GM19035 (cell line): ENCODE measurements at regions not wholly inside any gene's neighbourhood (a gene's known extent, or its start where the extent isn't known, plus 50 kb on each side); places are given as distances from the start of the nearest gene placed in this dataset.

Source experiments
- ATAC-seq: cut with Tn5 transposase; IDR thresholded peaks from one replicate; pipeline ENCODE4 v1.9.1; 2021; ENCODE audit not compliant: unreplicated experiment

DNA sequence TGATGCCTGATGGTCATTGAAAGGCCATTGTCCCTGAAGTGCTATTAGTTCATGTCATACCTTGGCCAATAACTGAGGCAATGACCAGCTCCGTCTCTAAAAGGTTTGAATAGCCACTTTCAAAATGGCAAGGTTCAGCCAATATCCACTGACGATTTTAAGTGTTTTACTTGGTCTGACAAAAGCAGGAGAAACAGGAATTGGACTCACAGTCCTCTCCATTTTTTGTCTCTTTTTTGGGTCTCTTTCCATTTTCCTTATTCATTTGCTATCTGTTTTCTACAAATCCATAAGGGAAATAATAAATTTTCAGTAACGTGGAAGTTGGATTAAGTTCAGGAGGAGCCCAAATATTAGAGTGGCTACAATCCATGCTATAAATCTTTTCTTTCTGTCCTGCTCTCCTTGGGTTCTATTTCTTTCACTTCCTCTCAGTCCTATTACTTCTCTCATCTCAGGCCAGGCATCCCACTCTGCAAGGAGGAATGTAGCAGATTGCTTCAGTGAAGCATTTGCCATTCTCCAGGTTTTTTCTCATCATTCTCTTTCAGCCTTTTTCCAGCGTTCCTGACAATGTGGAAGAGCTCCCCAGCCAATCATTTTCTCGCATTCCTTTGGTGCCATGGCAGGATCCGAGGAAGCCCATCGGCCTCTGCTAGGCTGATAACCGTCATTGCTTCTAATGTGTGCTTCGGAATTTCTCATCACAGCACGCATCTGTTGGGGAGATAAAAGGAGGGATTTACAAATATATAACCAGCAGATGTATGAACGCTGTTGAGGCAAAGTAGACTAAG is 414.5 kb downstream of the ADGRL2 start:
- ATAC-seq: no peak

DNA sequence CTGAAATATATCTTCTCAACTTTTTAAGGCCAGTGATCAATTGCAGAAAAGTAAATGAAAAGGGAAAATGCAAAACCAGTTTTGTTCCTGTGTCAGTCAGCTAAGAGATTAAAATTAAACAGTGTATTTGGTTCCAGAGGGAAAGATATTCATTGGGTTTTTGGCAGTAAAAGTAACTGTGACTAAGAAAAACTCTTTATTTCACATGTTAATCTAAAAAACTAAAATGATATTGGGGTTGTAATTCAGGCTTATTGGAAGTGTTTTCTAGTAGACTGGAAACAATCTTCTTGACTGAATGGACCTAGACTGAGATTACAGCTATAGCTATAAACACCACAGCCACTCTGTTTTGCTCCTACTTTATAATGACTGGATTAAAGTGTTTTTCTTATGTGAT is 413.9 kb downstream of the ADGRL2 start:
- ATAC-seq: no peak

DNA sequence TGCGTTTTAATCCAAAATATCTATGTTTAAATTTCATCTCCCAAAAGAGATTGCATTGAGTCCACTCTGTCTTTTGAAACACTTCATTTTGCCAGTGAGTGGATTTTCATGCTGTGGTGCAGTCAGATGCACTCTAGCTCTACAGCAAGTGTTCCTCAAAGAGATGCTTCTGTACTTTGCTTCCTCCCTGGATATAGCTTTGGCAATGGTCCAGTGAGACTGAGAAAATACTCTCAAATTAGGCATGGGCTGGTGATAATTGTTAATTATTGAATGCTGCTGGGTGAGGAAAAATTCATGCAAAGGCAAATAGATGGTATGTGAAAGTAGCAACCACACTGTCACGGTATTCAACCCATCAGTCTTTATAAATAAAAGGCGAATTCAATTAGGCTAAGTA is 396.9 kb downstream of the ADGRL2 start:
- ATAC-seq: no peak

DNA sequence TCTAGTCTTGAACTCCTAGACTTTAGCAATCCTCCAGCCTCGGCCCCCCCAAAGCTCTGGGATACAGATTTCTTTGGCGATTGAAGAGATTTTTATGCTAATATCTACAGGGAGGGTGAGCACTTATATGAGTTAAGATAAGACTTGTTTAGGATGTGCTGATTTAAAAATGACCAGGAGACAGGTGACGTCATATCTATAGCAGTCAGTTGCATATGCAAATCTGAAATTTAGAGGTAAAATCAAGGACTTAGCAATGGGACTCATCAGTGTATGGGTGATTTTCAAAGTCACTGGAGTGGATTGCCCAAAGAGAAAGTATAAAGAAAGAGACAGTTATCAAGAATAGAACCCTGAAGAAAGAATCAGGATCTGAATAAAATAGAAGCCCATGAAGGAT is 394.5 kb downstream of the ADGRL2 start:
- ATAC-seq: no peak

DNA sequence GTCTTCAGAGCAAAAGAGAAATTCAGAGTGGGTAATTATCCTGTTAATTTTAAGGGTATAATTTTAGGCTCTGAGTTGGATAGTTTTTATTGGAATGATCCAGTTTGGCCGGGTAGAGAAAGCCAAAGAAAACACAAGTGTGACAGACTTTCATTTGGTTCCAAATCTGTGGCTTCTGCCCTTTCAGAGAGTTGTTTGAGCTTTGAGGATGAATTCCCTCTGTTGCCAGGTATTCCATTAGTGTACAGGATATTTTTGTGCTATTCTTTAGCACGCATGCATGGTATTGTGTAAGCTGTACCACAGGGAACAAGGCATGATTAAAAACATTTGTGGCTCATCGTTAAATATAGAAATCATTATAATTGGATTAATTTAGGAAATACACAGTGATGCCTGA is 384.4 kb downstream of the ADGRL2 start:
- no peak for ATAC-seq

DNA sequence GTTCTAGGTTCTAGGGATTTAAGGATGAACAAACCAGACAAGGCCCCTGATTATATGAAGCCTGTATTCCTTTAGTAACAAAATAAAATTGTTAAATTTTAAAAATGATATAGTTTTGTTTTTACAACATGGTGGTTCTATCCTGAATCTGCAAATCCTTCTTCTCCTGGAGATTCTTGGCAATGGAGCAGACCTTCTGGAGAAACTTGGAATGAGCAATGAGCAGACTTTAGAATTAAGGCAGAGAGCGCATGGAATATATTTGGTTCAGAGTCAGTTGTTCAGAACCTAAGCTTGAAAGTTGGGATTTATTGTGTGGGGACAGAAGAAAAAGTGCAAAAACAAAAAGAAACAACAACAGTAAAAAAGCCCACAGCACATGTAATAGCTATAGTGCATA is 381.1 kb downstream of the ADGRL2 start:
- no peak for ATAC-seq

DNA sequence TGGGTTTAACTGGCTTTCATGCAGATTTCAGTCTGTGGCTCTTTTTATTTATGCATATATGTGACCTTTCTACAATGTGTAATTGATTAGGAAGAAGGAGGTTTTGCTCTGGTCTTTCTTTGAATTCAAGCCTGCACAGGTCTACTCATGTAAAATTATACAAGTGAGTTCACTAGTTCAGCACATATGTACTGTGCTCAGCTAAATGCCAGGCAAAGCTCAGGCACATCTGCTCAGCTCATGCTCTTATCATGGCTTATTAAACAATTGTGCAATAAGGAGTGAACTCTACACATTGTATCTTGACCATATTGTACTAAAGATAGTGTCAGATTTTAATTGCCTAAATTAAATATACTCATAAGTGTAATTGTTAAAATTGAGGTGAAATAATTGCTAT is 378.4 kb downstream of the ADGRL2 start:
- ATAC-seq: no peak

DNA sequence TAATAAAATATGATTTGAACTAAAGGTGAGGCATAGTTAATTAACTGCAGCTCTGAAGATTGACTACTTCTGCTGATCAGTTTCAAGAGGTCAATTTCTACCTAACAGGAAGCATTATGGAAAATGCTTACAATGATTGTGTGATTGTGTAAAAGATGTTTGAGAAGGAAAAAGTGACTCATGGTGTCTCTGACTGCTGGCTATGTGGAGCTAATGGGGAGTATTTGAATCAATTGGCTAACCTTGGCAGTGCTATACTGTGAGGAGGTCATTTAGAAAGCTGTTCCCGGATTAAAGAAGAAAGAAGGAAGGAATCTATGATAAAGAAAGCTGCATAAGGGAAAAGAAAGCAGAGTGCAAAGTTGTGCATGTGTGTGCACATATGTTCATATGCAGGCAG is 376.5 kb downstream of the ADGRL2 start:
- no peak for ATAC-seq

DNA sequence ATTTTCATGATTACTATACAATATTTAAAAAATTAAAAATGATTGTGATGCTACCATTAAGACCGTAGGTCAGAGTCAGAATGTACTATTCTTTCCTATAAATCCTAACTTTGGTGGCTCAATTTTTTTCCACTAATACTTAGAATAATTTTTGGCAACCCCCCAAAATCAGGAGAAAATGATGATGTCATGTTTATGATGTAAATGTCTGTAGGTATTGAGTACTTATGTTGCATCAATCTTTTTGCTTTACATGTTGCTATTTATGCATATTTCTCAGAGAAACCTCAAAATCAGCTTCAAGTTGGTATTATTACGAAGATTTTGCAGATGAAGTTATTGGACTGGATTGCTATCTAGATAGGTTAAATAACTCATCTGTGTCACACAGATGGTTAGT is 371.2 kb downstream of the ADGRL2 start:
- ATAC-seq: no peak

DNA sequence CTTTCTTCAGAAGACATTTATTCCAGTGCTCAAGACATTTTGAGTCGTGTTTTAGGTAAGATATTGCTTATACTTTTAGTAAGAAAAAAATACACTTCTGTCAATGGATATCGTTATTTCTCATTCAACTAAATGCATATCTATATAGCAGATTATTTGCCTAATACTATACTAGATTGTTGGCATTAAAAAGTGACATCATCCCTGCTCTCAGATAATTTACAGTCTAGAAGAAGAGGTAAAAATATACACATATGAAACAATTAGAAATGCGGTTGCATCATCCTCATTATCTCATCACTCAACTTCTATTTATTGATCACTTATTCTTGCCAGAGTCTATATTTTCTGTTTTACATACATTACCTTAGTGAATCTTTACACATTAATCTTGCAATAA is 367.7 kb downstream of the ADGRL2 start:
- no peak for ATAC-seq

DNA sequence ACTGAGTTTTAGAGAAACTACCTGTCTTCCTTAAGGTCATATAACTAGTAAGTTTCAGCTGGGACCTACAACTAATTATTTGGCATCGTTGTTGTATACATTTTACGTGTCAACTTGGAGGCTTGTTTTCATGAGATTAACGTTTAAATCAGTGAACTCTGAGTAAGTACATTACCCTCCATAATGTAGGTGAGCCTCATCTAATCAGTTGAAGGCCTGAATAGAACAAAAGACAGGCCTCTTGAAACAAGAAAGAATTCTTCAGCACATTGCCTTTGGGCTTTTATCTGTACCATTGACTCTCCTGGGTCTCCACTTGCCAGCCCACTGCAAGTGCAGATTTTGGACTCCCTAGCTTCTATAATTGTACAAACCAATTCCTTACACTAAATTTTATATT is 364.6 kb downstream of the ADGRL2 start:
- no peak for ATAC-seq

DNA sequence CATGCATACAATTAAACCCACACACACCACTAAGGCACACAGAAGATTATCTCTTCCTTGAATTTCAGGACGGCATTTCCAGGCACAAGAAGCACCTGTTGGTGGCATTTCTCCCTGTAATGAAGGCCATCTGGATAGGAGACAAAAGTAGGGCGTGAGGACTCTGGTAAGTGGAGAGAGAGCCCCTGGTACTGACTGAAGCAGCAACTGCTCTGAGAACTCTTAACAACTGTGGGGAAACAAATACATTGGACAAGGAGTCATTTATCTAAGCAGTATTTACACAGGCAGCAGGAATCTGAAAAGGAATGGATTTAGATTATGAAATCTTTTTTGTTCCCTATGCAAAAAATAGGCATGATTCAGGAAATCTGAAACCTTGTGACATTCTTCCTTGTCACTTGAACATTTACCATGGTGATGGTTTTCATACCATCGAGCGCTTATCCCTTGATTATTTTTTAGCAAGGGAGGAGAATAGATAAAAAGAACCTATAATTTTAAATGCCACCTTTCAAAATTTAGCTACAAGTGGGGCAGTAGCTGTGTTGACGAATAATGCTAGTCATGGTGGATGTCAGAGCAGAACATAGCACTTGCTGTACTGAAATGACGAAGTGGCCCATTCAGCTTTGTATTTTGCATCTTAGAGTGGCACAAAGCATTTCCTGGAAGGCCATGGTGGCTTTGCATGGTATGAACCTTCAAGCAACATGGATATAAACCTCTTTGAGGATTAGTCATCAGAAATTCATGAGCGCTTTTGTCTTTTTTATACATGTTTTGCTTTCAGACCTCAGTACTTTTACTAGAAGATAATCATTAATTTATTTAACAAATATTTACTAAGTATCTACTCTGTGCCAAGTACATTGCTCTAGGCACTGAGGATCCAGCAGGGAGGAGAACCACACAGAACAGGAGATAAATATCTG is 362.0 kb downstream of the ADGRL2 start:
- no peak for ATAC-seq

DNA sequence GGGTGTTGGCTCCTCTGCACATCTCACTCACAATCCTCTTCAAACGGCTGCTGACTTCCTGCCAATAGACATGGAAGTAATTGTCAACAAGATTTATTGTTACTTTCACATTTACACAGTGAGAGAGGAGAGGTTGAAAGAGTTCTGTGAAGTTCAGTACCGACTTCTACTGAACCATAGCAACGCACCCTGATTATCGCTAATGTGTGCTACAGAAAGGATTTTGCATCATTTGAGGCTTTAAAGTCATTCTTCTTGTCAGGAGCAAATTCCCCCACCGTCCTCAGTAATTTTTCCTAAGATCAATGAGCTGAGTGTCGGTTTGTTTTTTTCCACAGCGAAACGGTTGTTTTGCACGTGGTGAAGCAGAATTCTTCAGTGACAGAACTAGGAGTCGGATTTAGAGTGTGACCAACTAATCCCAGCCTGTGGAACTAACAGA is 361.0 kb downstream of the ADGRL2 start:
- ATAC-seq: peak; percentile 51

DNA sequence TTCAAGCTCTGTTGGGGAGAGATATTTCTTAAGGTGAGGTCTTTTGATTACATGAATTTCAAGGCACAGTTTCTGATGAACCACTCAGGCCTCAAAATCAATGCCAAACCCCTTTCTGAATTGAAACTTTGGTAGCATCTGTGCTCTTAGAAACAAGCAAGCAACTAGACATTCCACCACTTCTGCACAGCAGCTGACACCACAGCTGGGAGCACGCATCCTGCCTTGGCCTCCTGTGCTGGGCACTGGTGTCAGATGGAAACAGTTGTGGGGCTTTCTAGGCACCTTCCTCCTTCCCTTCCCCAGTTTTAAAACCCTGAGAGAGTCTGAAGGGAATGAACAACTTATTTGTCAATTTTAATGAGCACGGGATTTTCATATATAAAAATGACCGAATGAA is 360.2 kb downstream of the ADGRL2 start:
- no peak for ATAC-seq

DNA sequence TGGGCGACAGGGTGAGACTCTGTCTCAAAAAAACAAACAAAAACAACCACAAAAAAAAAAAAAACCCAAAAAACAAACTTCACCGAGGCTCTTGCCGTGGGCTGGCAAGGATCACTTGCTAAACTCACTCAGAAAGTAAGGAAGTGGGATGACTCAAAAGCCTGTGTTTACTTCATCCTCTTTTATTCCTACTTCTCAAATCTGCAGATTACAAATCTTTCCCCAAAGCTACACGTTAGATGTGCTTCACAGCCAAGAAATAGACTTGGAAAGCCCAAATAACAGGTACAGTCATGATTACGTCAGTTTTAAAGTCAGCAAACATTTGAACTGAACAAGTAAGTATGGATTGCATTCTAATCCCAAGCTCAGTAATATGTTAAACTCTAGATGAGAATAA is 359.3 kb downstream of the ADGRL2 start:
- no peak for ATAC-seq

DNA sequence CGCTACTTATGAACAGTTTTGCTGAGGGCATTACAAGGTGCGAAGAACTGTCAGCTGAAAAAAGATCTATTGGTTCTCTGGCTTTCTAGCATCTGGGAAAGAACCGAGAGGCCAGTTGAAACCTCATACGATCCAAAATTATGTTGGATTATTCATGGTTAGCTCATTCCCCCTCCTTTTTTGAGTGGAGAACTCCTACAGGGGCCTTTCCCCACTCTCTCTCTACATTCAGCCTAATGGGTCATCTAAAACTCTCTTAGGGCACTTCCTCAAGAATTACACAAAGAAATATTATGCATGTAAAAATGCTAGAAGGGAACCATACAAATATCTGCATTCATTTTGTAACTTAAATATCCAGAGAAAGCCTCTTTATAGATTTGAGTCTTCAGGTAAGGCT is 358.2 kb downstream of the ADGRL2 start:
- no peak for ATAC-seq

DNA sequence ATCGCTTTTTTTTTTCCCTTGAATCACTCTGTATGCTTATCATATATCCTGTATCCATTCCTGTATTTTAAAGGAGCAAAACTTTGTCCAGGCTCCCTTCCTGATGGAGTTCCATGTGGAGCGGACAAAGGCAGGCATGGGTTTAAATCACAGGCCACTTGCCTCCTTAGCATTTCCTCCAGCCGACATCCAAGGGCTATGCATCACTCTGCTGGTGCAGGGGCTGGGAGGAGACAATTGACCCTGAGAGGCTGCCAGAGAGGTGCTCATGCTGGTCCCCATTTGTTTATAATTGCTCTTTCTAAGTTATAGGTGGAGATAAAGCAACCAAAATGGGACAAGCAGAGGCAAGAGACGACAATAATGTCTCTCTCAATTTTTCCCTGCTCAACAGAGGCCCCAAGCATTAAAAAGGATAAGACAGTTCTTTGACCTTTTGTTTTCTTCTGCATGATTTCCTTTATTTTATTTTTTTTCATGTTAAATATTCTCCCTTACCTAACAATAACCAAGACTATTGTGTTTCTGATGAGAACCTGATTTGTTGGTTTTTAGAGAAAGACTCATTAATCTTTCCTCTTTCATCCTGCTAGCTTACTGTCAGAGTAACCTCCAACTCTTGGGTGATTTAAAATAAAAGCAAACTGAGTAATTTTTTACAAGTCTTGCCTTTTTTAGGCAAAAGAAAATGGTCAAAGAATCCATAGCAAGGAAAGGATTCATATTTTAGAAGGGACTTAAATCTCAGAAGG is 353.7 kb downstream of the ADGRL2 start:
- ATAC-seq: no peak

DNA sequence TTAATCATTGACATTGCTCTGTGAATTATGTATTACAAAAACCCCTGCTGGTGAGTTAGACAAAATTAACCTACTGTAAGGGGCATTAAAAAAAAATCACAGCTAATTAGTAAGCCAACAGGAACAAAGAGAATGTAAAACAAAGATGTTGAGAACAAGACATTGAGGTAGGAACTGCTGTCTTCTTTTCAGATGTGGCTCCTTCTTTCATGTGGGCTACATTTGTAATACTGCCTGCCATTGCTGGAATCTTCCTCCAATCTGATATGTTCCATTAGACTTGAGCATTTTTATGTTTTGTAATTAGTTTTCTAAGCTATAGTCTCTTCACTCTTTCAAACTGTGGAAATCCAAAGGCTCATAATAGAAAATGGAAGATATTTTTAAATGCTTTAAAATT is 353.0 kb downstream of the ADGRL2 start:
- ATAC-seq: no peak

DNA sequence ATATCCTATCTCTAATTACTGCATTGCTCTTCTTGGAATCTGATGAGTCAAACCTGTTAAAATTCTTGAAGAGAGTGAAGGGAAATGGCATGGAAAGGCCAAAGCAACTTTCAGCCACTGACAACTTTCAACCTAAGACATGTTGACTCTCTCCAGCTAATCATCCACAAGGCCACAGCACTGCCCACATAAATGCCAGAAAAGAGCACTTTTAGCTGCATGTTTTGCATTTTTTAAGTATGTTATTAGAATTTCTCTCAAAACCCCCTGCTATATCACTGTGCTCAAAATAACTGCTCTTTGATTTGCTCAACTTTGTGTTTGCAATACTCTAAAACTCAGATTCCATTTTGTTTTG is 352.5 kb downstream of the ADGRL2 start:
- ATAC-seq: peak; percentile 51

DNA sequence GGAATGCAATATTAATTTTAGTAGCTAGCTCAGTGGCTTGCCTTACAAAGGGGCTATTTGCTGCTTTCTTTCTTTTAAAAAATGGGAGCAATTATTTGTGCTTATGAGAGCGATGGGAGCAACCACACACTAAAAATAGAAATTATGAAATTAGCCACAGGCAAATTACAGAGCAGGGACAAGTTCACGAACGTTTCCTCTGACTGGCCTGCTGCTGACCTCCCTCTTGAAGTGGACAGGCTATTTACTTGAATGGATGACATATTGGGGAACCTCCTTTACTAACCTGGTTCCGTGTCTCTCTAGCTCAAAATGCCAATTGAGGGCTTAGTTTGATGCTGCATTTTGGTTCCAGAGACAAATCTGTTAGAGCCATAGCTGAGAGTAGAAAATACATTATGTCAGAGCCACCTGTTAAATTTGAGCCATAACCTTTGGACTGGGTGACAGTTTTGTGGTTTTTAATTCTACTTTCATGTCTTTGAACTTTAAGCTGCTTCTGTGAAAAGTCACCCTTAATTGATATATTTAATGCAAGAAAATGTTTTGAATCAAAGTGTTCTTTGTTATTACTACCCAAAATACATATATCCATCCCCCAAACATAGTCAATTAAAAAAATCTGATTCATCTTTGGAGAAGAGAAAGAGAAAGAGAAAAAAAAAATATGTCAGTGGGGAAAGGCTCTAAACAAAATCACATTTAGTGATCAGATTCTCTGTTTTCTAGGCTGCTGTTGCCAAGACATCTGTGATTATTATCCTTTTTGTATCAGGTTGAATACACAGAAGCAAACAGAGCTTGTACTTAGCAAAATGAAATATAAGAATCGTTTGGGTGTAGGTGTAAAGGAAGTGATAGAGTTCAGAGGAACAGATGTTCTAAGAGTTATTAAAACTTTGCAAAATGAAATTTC is 351.9 kb downstream of the ADGRL2 start:
- peak; percentile 65 for ATAC-seq

DNA sequence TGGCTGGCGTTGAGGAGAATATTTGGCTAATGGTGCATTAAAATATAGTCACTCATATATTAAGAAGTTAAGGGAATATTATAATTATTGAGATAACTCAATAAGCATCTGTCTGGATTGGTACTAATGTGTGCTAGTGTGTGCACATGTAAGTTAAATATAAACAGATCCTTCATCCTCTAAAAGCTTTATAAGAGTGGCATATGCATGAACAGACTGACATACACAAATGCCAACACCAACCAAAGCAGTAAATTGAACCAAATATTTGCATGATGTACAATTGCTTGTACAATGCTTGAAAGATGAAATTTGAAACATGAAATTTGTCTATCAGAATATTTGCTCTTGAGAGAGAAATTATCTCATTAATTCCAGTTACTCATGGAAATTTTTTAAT is 344.9 kb downstream of the ADGRL2 start:
- no peak for ATAC-seq
